ENCODE measurements at regions not wholly inside any gene's neighbourhood (a gene's known extent, or its start where the extent isn't known, plus 50 kb on each side); places are given as distances from the start of the nearest gene placed in this dataset.

- H3K4me2 ChIP-seq (ENCODE audit: insufficient read depth, low read length): no peak overlapping the region
- no peaks in the 10 kb centered on the region for H3K36me3 ChIP-seq (ENCODE audit: insufficient read depth, low read length)
- ATAC-seq (ENCODE audit: insufficient read depth, low read depth) (no peak), DNase-seq (no peak)
- no peaks in the 10 kb centered on the region for H3K27me3 ChIP-seq (ENCODE audit: insufficient read depth, low read length, poor library complexity)
- no peaks in the 10 kb centered on the region for H3K9me3 ChIP-seq (ENCODE audit: insufficient read depth, low read length, severe bottlenecking)
- H4K20me1 ChIP-seq (ENCODE audit: insufficient read depth, low read length): no peaks in the 10 kb centered on the region
- no peaks in the 10 kb centered on the region for H3K79me2 ChIP-seq (ENCODE audit: insufficient read depth, low read length)
- H3K4me3 ChIP-seq (ENCODE audit: low read depth in 1 of 2, low read length in 2 of 2): no peak overlapping the region
- no peak overlapping the region for H3K9ac ChIP-seq (ENCODE audit: low read depth, low read length)
- H2AFZ ChIP-seq (ENCODE audit: low read depth, low read length): 0 out of 2 replicates have a peak overlapping the region, but pooled peaks have one; percentile 7
- H3K4me1 ChIP-seq (ENCODE audit: insufficient read depth, low read length): peaks cover 31% of the 10 kb centered on the region
- H3K27ac ChIP-seq (ENCODE audit: low read length): peak overlapping the region; percentile 3; the same call in 1 of the 2 replicates
- TF ChIP-seq CTCF (IDR thresholded peaks at IDR 0.05; ENCODE audit: borderline replicate concordance, extremely low read depth, low read length, poor library complexity, severe bottlenecking): no peak
- TF ChIP-seq EZH2 (IDR thresholded peaks at IDR 0.05; ENCODE audit: borderline replicate concordance, low read depth, low read length, severe bottlenecking): no peak
Observed at GRCh38 chr6:1525364-1526038, 84.2 kb upstream of the FOXC1 start.

- Histone ChIP-seq H3K27ac (ENCODE audit: low read length) (peak overlapping the region; percentile 79), H3K4me2 (ENCODE audit: insufficient read depth, low read length) (peak overlapping the region; percentile 16; the same call in 1 of the 2 replicates), H3K79me2 (ENCODE audit: insufficient read depth, low read length) (no peaks in the 10 kb centered on the region), H3K9ac (ENCODE audit: low read depth, low read length) (peak overlapping the region; percentile 12; the same call in 1 of the 2 replicates), H3K27me3 (ENCODE audit: insufficient read depth, low read length, poor library complexity) (no peaks in the 10 kb centered on the region), H2AFZ (ENCODE audit: low read depth, low read length) (peak overlapping the region; percentile 66), H3K4me3 (ENCODE audit: low read depth in 1 of 2, low read length in 2 of 2) (no peak overlapping the region), H3K4me1 (ENCODE audit: insufficient read depth, low read length) (peaks cover 31% of the 10 kb centered on the region), H3K9me3 (ENCODE audit: insufficient read depth, low read length, severe bottlenecking) (no peaks in the 10 kb centered on the region), H4K20me1 (ENCODE audit: insufficient read depth, low read length) (no peaks in the 10 kb centered on the region), H3K36me3 (ENCODE audit: insufficient read depth, low read length) (no peaks in the 10 kb centered on the region)
- DNase-seq (peak; percentile 15), ATAC-seq (ENCODE audit: insufficient read depth, low read depth) (peak; percentile 52)
- TF ChIP-seq CTCF (IDR thresholded peaks at IDR 0.05; ENCODE audit: borderline replicate concordance, extremely low read depth, low read length, poor library complexity, severe bottlenecking): no peak
- TF ChIP-seq EZH2 (IDR thresholded peaks at IDR 0.05; ENCODE audit: borderline replicate concordance, low read depth, low read length, severe bottlenecking): no peak
Observed at GRCh38 chr6:1526398-1527072, 83.2 kb upstream of the FOXC1 start.

- no peaks in the 10 kb centered on the region for H3K79me2 ChIP-seq (ENCODE audit: insufficient read depth, low read length)
- H3K27me3 ChIP-seq (ENCODE audit: insufficient read depth, low read length, poor library complexity): no peaks in the 10 kb centered on the region
- DNase-seq (peak; percentile 78), ATAC-seq (ENCODE audit: insufficient read depth, low read depth) (peak; percentile 99)
- no peak for TF ChIP-seq CTCF (IDR thresholded peaks at IDR 0.05; ENCODE audit: borderline replicate concordance, extremely low read depth, low read length, poor library complexity, severe bottlenecking)
- peaks cover 31% of the 10 kb centered on the region for H3K4me1 ChIP-seq (ENCODE audit: insufficient read depth, low read length)
- peak overlapping the region; percentile 16; the same call in 1 of the 2 replicates for H3K4me2 ChIP-seq (ENCODE audit: insufficient read depth, low read length)
- H3K9ac ChIP-seq (ENCODE audit: low read depth, low read length): peak overlapping the region; percentile 24; the same call in 1 of the 2 replicates
- H2AFZ ChIP-seq (ENCODE audit: low read depth, low read length): peak overlapping the region; percentile 66
- H3K36me3 ChIP-seq (ENCODE audit: insufficient read depth, low read length): no peaks in the 10 kb centered on the region
- H3K27ac ChIP-seq (ENCODE audit: low read length): peak overlapping the region; percentile 79
- no peaks in the 10 kb centered on the region for H4K20me1 ChIP-seq (ENCODE audit: insufficient read depth, low read length)
- H3K9me3 ChIP-seq (ENCODE audit: insufficient read depth, low read length, severe bottlenecking): no peaks in the 10 kb centered on the region
- H3K4me3 ChIP-seq (ENCODE audit: low read depth in 1 of 2, low read length in 2 of 2): no peak overlapping the region
Observed at GRCh38 chr6:1527073-1527457, 82.7 kb upstream of the FOXC1 start.

All from DND-41 (cell line).